PFSK-1 (cell line): ENCODE measurements at regions not wholly inside any gene's neighbourhood (a gene's known extent, or its start where the extent isn't known, plus 50 kb on each side); places are given as distances from the start of the nearest gene placed in this dataset.

ENCODE experiments used
- REST ChIP-seq, 2 experiments: IDR thresholded peaks; 2 replicates each; pipeline versions ENCODE4 v1.6.1 to v1.8.0; 2011 to 2012; ENCODE audit warnings: low read depth in 2 of 2, low read length in 2 of 2, control low read depth in 1 of 2, inconsistent platforms in 1 of 2, mild to moderate bottlenecking in 1 of 2, moderate library complexity in 1 of 2; ENCODE audit not compliant: insufficient read depth in 1 of 2
- TAF1 ChIP-seq: IDR thresholded peaks from 2 replicates; pipeline ENCODE4 v1.6.1; 2012; ENCODE audit warnings: low read length, control low read depth, borderline replicate concordance; ENCODE audit not compliant: insufficient read depth

DNA sequence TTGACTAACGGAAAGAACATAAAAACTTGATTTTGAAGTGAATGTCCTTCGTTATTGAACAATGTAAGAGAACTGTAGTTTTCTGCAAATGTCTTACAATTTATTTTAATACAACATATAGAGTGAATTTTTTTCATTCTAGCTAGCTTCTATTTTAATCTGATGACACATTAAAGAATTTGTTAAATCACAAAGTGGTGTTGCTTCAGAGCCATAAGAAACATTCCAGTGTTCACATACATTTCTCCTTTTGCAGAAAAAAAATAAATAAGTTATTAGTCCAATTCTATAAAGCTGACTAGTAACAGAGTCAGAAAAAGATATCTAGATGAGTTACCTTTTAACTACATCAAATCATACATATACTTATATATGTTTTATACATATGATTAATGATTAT, 914.3 kb upstream of the SLC39A10 start:
- TF ChIP-seq REST (IDR thresholded peaks at IDR 0.05; ENCODE audit: insufficient read depth in 1 of 2, low read depth in 2 of 2, low read length in 2 of 2) (no peak), TAF1 (no peak)
